ENCODE measurements at regions not wholly inside any gene's neighbourhood (a gene's known extent, or its start where the extent isn't known, plus 50 kb on each side); places are given as distances from the start of the nearest gene placed in this dataset.

GRCh38 chr2:41400088-41400665 is 647.6 kb upstream of the PKDCC start:
- DNase-seq (ENCODE audit: low spot score) = peak; percentile 64

GRCh38 chr2:41405441-41405840 is 642.4 kb upstream of the PKDCC start:
- DNase-seq (ENCODE audit: low spot score) = no peak

- peak; percentile 14 for DNase-seq (ENCODE audit: low spot score)
These were observed 638.5 kb upstream of the PKDCC start for GRCh38 chr2:41409328-41409727.

- no peak for DNase-seq (ENCODE audit: low spot score)
These were observed 637.8 kb upstream of the PKDCC start for GRCh38 chr2:41410011-41410410.

- DNase-seq (ENCODE audit: low spot score) = no peak
These were observed 633.9 kb upstream of the PKDCC start for GRCh38 chr2:41413813-41414485.

- peak; percentile 56 for DNase-seq (ENCODE audit: low spot score)
These were observed 633.2 kb upstream of the PKDCC start for GRCh38 chr2:41414486-41415230.

GRCh38 chr2:41417511-41417910 is 630.3 kb upstream of the PKDCC start:
- no peak for DNase-seq (ENCODE audit: low spot score)

- no peak for DNase-seq (ENCODE audit: low spot score)
These were observed 627.6 kb upstream of the PKDCC start for GRCh38 chr2:41420219-41420618.

GRCh38 chr2:41420872-41421271 is 626.9 kb upstream of the PKDCC start:
- DNase-seq (ENCODE audit: low spot score) = no peak

GRCh38 chr2:41431756-41432155 is 616.1 kb upstream of the PKDCC start:
- DNase-seq (ENCODE audit: low spot score) = no peak

- DNase-seq (ENCODE audit: low spot score) = no peak
These were observed 615.4 kb upstream of the PKDCC start for GRCh38 chr2:41432459-41432858.

- DNase-seq (ENCODE audit: low spot score) = no peak
These were observed 612.8 kb upstream of the PKDCC start for GRCh38 chr2:41434991-41435390.

GRCh38 chr2:41441958-41442357 is 605.9 kb upstream of the PKDCC start:
- no peak for DNase-seq (ENCODE audit: low spot score)

GRCh38 chr2:41445865-41446264 is 602.0 kb upstream of the PKDCC start:
- no peak for DNase-seq (ENCODE audit: low spot score)

GRCh38 chr2:41446266-41446665 is 601.6 kb upstream of the PKDCC start:
- no peak for DNase-seq (ENCODE audit: low spot score)

GRCh38 chr2:41448221-41448620 is 599.6 kb upstream of the PKDCC start:
- no peak for DNase-seq (ENCODE audit: low spot score)

GRCh38 chr2:41457026-41457425 is 590.8 kb upstream of the PKDCC start:
- no peak for DNase-seq (ENCODE audit: low spot score)

GRCh38 chr2:41460661-41461060 is 587.2 kb upstream of the PKDCC start:
- no peak for DNase-seq (ENCODE audit: low spot score)

- no peak for DNase-seq (ENCODE audit: low spot score)
These were observed 583.4 kb upstream of the PKDCC start for GRCh38 chr2:41464395-41464794.

- DNase-seq (ENCODE audit: low spot score) = no peak
These were observed 571.9 kb upstream of the PKDCC start for GRCh38 chr2:41475959-41476358.

GRCh38 chr2:41482659-41483058 is 565.2 kb upstream of the PKDCC start:
- DNase-seq (ENCODE audit: low spot score) = no peak

GRCh38 chr2:41483226-41483625 is 564.6 kb upstream of the PKDCC start:
- no peak for DNase-seq (ENCODE audit: low spot score)

Data from D341Med (cell line).